ENCODE measurements at regions not wholly inside any gene's neighbourhood (a gene's known extent, or its start where the extent isn't known, plus 50 kb on each side); places are given as distances from the start of the nearest gene placed in this dataset.

GRCh38 chr14:95601650-95602049 lies 66.8 kb downstream of the GLRX5 start (continued):
- TF ChIP-seq, protein P1, sequence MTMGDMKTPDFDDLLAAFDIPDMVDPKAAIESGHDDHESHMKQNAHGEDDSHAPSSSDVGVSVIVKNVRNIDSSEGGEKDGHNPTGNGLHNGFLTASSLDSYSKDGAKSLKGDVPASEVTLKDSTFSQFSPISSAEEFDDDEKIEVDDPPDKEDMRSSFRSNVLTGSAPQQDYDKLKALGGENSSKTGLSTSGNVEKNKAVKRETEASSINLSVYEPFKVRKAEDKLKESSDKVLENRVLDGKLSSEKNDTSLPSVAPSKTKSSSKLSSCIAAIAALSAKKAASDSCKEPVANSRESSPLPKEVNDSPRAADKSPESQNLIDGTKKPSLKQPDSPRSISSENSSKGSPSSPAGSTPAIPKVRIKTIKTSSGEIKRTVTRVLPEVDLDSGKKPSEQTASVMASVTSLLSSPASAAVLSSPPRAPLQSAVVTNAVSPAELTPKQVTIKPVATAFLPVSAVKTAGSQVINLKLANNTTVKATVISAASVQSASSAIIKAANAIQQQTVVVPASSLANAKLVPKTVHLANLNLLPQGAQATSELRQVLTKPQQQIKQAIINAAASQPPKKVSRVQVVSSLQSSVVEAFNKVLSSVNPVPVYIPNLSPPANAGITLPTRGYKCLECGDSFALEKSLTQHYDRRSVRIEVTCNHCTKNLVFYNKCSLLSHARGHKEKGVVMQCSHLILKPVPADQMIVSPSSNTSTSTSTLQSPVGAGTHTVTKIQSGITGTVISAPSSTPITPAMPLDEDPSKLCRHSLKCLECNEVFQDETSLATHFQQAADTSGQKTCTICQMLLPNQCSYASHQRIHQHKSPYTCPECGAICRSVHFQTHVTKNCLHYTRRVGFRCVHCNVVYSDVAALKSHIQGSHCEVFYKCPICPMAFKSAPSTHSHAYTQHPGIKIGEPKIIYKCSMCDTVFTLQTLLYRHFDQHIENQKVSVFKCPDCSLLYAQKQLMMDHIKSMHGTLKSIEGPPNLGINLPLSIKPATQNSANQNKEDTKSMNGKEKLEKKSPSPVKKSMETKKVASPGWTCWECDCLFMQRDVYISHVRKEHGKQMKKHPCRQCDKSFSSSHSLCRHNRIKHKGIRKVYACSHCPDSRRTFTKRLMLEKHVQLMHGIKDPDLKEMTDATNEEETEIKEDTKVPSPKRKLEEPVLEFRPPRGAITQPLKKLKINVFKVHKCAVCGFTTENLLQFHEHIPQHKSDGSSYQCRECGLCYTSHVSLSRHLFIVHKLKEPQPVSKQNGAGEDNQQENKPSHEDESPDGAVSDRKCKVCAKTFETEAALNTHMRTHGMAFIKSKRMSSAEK (CRISPR knock-in tag; IDR thresholded peaks at IDR 0.05; ENCODE audit: borderline replicate concordance), result no peak
- TF ChIP-seq ZNF416 (CRISPR knock-in tag; IDR thresholded peaks at IDR 0.05), result no peak
- TF ChIP-seq TCF7 (CRISPR knock-in tag; IDR thresholded peaks at IDR 0.05; ENCODE audit: low read depth), result no peak
- TF ChIP-seq KAT7 (CRISPR knock-in tag; IDR thresholded peaks at IDR 0.05; ENCODE audit: borderline replicate concordance), result no peak
- TF ChIP-seq SP1 (CRISPR knock-in tag; conservative IDR thresholded peaks at IDR 0.05), result no peak

DNA sequence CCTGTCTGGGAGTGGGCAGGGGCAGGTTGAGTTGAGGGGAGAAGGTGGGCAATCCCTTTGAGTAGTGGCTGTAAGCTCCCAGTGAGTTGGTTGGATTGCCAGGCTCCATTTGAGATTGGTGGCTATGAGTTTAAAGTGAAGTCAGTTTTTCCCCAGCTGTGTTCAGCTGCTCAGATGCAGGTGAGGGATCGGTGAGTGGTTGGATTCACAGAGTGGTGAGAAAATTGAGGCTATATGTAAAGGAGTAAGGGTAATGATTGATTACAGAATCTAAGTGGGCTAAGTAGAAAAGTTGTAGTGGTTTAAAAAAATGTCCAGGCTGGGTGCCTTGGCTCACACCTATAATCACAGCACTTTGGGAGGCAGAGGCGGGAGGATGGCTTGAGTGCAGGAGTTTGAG lies 68.6 kb downstream of the GLRX5 start:
- CTCF ChIA-PET, result no interaction called here
- no peak for ATAC-seq
- H3K4me3 Mint-ChIP-seq, result no peak overlapping the region
- 0 out of 2 replicates have a peak, but pooled peaks cover 6% of the 10 kb centered on the region for H3K9me3 Mint-ChIP-seq
- H3K27ac Mint-ChIP-seq, result no peak overlapping the region
- TF ChIP-seq AR (CRISPR knock-in tag; IDR thresholded peaks at IDR 0.05), result no peak
- POLR2A ChIA-PET, result no interaction called here
- peaks cover 34% of the 10 kb centered on the region for H3K27me3 Mint-ChIP-seq (ENCODE audit: low read depth)
- H3K4me1 Mint-ChIP-seq, result no peaks in the 10 kb centered on the region; the same call in 1 of the 2 replicates
- H3K36me3 Mint-ChIP-seq, result no peaks in the 10 kb centered on the region
- no peak for DNase-seq (ENCODE audit: low spot score)

DNA sequence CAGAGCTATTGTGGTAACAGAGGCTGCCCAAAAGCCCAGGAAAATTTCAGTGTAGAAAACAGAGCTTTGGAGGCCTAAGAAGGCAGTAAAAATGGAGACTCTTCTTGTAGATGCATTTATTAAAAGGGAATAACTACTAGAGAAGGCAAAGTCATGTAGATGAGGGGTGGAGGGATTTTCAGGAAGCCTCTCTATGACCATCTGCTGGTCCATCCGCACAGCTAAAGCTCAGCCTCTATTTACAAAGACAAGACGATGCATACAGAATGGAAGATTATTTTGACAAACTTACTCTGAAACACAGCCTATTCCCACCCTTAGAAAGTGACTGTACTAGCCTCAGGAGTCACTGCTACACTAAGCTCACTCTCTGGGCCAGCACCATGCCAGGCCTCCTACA lies 71.4 kb downstream of the GLRX5 start:
- ATAC-seq (no peak), DNase-seq (ENCODE audit: low spot score) (no peak)
- CTCF ChIA-PET, result interaction anchor here (0.6 to 1.7 kb wide), 7 partner anchors 19 to 669 kb away, joined by 3 to 7 read pairs (median 4); partner anchors contain the start of gene TCL1B
- H3K4me3 Mint-ChIP-seq, result no peak overlapping the region
- POLR2A ChIA-PET, result no interaction called here
- H3K4me1 Mint-ChIP-seq, result 0 out of 2 replicates have a peak, but pooled peaks cover 3% of the 10 kb centered on the region
- H3K36me3 Mint-ChIP-seq, result no peaks in the 10 kb centered on the region
- TF ChIP-seq TEAD1 (CRISPR knock-in tag; IDR thresholded peaks at IDR 0.05), result no peak
- TF ChIP-seq MYBL2 (CRISPR knock-in tag; IDR thresholded peaks at IDR 0.05), result no peak
- TF ChIP-seq ATF6 (CRISPR knock-in tag; IDR thresholded peaks at IDR 0.05), result no peak
- no peak for TF ChIP-seq NR2C2 (CRISPR knock-in tag; IDR thresholded peaks at IDR 0.05)
- TF ChIP-seq, protein P2, sequence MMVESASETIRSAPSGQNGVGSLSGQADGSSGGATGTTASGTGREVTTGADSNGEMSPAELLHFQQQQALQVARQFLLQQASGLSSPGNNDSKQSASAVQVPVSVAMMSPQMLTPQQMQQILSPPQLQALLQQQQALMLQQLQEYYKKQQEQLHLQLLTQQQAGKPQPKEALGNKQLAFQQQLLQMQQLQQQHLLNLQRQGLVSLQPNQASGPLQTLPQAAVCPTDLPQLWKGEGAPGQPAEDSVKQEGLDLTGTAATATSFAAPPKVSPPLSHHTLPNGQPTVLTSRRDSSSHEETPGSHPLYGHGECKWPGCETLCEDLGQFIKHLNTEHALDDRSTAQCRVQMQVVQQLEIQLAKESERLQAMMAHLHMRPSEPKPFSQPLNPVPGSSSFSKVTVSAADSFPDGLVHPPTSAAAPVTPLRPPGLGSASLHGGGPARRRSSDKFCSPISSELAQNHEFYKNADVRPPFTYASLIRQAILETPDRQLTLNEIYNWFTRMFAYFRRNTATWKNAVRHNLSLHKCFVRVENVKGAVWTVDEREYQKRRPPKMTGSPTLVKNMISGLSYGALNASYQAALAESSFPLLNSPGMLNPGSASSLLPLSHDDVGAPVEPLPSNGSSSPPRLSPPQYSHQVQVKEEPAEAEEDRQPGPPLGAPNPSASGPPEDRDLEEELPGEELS (CRISPR knock-in tag; IDR thresholded peaks at IDR 0.05), result no peak
- TF ChIP-seq, protein P3, sequence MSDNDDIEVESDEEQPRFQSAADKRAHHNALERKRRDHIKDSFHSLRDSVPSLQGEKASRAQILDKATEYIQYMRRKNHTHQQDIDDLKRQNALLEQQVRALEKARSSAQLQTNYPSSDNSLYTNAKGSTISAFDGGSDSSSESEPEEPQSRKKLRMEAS (CRISPR knock-in tag; IDR thresholded peaks at IDR 0.05), result no peak
- TF ChIP-seq, protein P1 (CRISPR knock-in tag; IDR thresholded peaks at IDR 0.05; ENCODE audit: borderline replicate concordance), result no peak
- no peak for TF ChIP-seq NR3C1 (CRISPR knock-in tag; conservative IDR thresholded peaks at IDR 0.05; ENCODE audit: low read depth)
- TF ChIP-seq RELA (CRISPR knock-in tag; IDR thresholded peaks at IDR 0.05; ENCODE audit: borderline replicate concordance), result no peak
- TF ChIP-seq ZBTB21 (CRISPR knock-in tag; IDR thresholded peaks at IDR 0.05; ENCODE audit: borderline replicate concordance), result no peak
- no peak for TF ChIP-seq GRHL2 (CRISPR knock-in tag; IDR thresholded peaks at IDR 0.05; ENCODE audit: insufficient replicate concordance, severe bottlenecking)
- no peak for TF ChIP-seq EMX1 (CRISPR knock-in tag; IDR thresholded peaks at IDR 0.05)
- H3K9me3 Mint-ChIP-seq, result 0 out of 2 replicates have a peak, but pooled peaks cover 6% of the 10 kb centered on the region
- peaks cover 30% of the 10 kb centered on the region for H3K27me3 Mint-ChIP-seq (ENCODE audit: low read depth)
- H3K27ac Mint-ChIP-seq, result no peak overlapping the region
